Esophagus muscularis mucosa (tissue), 4 donors: ENCODE measurements at regions not wholly inside any gene's neighbourhood (a gene's known extent, or its start where the extent isn't known, plus 50 kb on each side); places are given as distances from the start of the nearest gene placed in this dataset.

ENCODE experiments used
- DNase-seq: peaks from one replicate; pipeline ENCODE4 v3.0.0-alpha.2; 2017; ENCODE audit errors: extremely low spot score
- H3K27ac ChIP-seq, 4 donors: fragments of 200-600 bp; sonication (generic); replicated peaks in 1 of 4; 1 replicate in 3 of 4; 2 replicates in 1 of 4; pipeline ENCODE4 v1.5.1; 2016 to 2019; ENCODE audit warnings: mild to moderate bottlenecking in 1 of 4
- H3K27me3 ChIP-seq, 4 donors: fragments of 200-600 bp; sonication (generic); one replicate each; pipeline versions ENCODE4 v1.5.1 to v1.6.0; 2016 to 2019
- H3K36me3 ChIP-seq, 4 donors: fragments of 200-600 bp; sonication (generic); one replicate each; pipeline ENCODE4 v1.5.1; 2016 to 2019
- H3K4me1 ChIP-seq, 4 donors: fragments of 200-600 bp; sonication (generic); one replicate each; pipeline ENCODE4 v1.5.1; 2016 to 2019
- H3K4me3 ChIP-seq, 4 donors: fragments of 200-600 bp; sonication (generic); 1 replicate in 2 of 4; 2 replicates in 2 of 4; pipeline ENCODE4 v1.5.1; 2016 to 2019; ENCODE audit warnings: mild to moderate bottlenecking in 4 of 4, moderate library complexity in 1 of 4
- H3K9me3 ChIP-seq, 4 donors: fragments of 200-600 bp; sonication (generic); 1 replicate in 3 of 4; 2 replicates in 1 of 4; pipeline ENCODE4 v1.5.1; 2016 to 2019
- CTCF ChIP-seq, 3 experiments: fragments of 200-600 bp in 2 of 3; fragments of 450-650 bp in 1 of 3; sonication (generic) in 2 of 3; IDR thresholded peaks; one replicate each; pipeline ENCODE4 v1.5.1; 2017 to 2019; ENCODE audit warnings: antibody characterized with exemption in 3 of 3, mild to moderate bottlenecking in 2 of 3, moderate library complexity in 1 of 3
- EP300 ChIP-seq: sonication (generic); formaldehyde crosslinking; IDR thresholded peaks from one replicate; pipeline ENCODE4 v1.6.1; 2017; ENCODE audit warnings: antibody characterized with exemption
- POLR2A ChIP-seq: fragments of 450-650 bp; IDR thresholded peaks from one replicate; pipeline ENCODE4 v1.6.1; 2017; ENCODE audit warnings: antibody characterized with exemption, moderate library complexity, mild to moderate bottlenecking, low read depth
- POLR2AphosphoS5 ChIP-seq, 2 donors: sonication (generic); formaldehyde crosslinking; IDR thresholded peaks; one replicate each; pipeline ENCODE4 v1.6.1; 2017; ENCODE audit warnings: antibody characterized with exemption in 2 of 2
- WGBS: methylation state at CpG from one replicate; pipeline ENCODE4 v1.1.5; 2018; 5-methylcytosine and 5-hydroxymethylcytosine counted together
- intact Hi-C: fragments of 100-400 bp; cut with DNase I; formaldehyde crosslinking; loops from one replicate; pipeline ENCODE4 v1.15.1; 2023

DNA sequence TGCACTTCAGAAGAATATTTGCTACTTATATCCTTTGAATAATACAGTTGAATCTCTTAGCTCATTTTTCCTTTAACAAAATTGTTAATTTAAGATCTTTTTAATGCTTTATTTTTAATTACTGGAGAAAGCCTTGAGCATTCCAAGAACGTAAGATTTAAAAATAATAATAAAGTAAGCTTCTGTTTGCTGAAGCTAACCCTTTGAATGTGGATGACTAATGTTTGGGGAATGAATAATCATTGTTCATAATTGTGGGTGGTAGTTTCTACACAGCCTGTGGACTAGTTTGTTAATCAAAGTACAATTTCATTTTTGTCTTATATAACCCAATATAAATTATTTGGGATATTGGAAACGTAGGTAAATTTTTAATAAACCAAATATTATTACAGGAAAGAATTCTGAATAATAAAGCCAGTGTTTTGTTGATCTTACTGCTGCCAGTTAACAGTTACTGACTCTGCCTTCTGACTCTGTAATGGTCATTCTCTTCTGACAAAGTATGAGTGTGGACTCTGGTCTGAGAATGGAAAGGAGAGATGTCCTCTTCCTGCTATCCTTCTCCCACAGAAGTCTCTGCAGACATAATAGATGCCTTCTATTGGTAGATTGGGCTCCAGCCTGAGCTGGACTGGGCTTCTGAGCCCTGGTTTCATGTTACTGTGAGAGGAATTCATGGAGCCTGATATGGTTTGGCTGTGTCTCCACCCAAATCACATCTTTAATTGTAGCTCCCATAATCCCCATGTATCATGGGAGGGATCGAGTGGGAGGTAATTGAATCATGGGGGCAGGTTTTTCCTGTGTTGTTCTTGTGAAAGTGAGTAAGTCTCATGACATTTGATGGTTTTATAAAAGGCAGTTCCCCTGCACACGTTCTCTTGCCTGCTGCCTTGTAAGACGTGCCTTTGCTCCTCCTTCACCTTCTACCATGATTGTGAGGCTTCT lies 292.7 kb upstream of the SLC39A10 start:
- no peaks in the 10 kb centered on the region for H3K9me3 ChIP-seq
- TF ChIP-seq CTCF (IDR thresholded peaks at IDR 0.05), result no peak
- TF ChIP-seq POLR2AphosphoS5 (IDR thresholded peaks at IDR 0.05), result no peak
- no peak for TF ChIP-seq POLR2A
- TF ChIP-seq EP300, result no peak
- intact Hi-C loops, result no loop called here
- peaks cover 0 to 4% (median 1%) of the 10 kb centered on the region in 4 donors for H3K4me1 ChIP-seq
- no peaks in the 10 kb centered on the region for H3K36me3 ChIP-seq
- H3K27me3 ChIP-seq, result no peaks in the 10 kb centered on the region
- no peak overlapping the region for H3K4me3 ChIP-seq
- WGBS, result 37% methylated on average over 2 of the region's 5 CpGs
- DNase-seq, result no peak
- H3K27ac ChIP-seq, result no peak overlapping the region

- Histone ChIP-seq H3K4me3 (no peak overlapping the region), H3K9me3 (no peaks in the 10 kb centered on the region), H3K27ac (no peak overlapping the region), H3K4me1 (peaks cover 0 to 10% (median 9%) of the 10 kb centered on the region in 4 donors), H3K36me3 (no peaks in the 10 kb centered on the region), H3K27me3 (no peaks in the 10 kb centered on the region)
- no peak for DNase-seq
- TF ChIP-seq CTCF (IDR thresholded peaks at IDR 0.05) (no peak), EP300 (no peak), POLR2AphosphoS5 (IDR thresholded peaks at IDR 0.05) (no peak), POLR2A (no peak)
- intact Hi-C loops, result no loop called here
- WGBS, result 70% methylated on average over 1 of the region's 1 CpG
Measured at GRCh38 chr2:195363496-195363895, 293.5 kb upstream of the SLC39A10 start.

- no peaks in the 10 kb centered on the region for H3K36me3 ChIP-seq
- no peak overlapping the region for H3K27ac ChIP-seq
- H3K9me3 ChIP-seq, result no peaks in the 10 kb centered on the region
- no peak for DNase-seq
- H3K4me3 ChIP-seq, result no peak overlapping the region
- 67% methylated on average over 1 of the region's 1 CpG for WGBS
- no peak for TF ChIP-seq POLR2A
- no peak for TF ChIP-seq POLR2AphosphoS5 (IDR thresholded peaks at IDR 0.05)
- no peak for TF ChIP-seq CTCF (IDR thresholded peaks at IDR 0.05)
- no peak for TF ChIP-seq EP300
- H3K27me3 ChIP-seq, result no peaks in the 10 kb centered on the region
- intact Hi-C loops, result no loop called here
- peaks cover 0 to 17% (median 11%) of the 10 kb centered on the region in 4 donors for H3K4me1 ChIP-seq
Measured at GRCh38 chr2:195360242-195360641, 296.8 kb upstream of the SLC39A10 start.

GRCh38 chr2:195359043-195359735 lies 297.8 kb upstream of the SLC39A10 start:
- no peak for TF ChIP-seq POLR2A
- TF ChIP-seq CTCF (IDR thresholded peaks at IDR 0.05), result no peak
- Histone ChIP-seq H3K9me3 (no peaks in the 10 kb centered on the region), H3K4me1 (peaks cover 0 to 17% (median 9%) of the 10 kb centered on the region in 4 donors), H3K27me3 (no peaks in the 10 kb centered on the region), H3K27ac (no peak overlapping the region), H3K36me3 (no peaks in the 10 kb centered on the region), H3K4me3 (no peak overlapping the region)
- 60% methylated on average over 7 of the region's 7 CpGs for WGBS
- intact Hi-C loops, result no loop called here
- DNase-seq, result no peak
